ENCODE measurements at regions not wholly inside any gene's neighbourhood (a gene's known extent, or its start where the extent isn't known, plus 50 kb on each side); places are given as distances from the start of the nearest gene placed in this dataset.

- TF ChIP-seq CTCF (conservative IDR thresholded peaks at IDR 0.05 in 1 of 2, IDR thresholded peaks at IDR 0.05 in 1 of 2; ENCODE audit: low read depth in 1 of 2, low read length in 2 of 2) = no peak
- TF ChIP-seq EZH2 (IDR thresholded peaks at IDR 0.05; ENCODE audit: low read length, missing control alignments) = no peak
These were observed 87.9 kb downstream of the UNC5CL start for GRCh38 chr6:40950986-40951698.

Measured in fibroblast of lung (primary cell).